Liver (tissue), 3 donors: ENCODE measurements at regions not wholly inside any gene's neighbourhood (a gene's known extent, or its start where the extent isn't known, plus 50 kb on each side); places are given as distances from the start of the nearest gene placed in this dataset.

Source experiments
- EGR1 ChIP-seq, 2 donors: IDR thresholded peaks; 2 replicates each; pipeline ENCODE4 v1.6.1; 2016 to 2018; ENCODE audit warnings: antibody characterized with exemption in 2 of 2, low read depth in 2 of 2
- FOXA1 ChIP-seq: IDR thresholded peaks from 2 replicates; pipeline ENCODE4 v1.6.1; 2016; ENCODE audit warnings: antibody characterized with exemption
- GABPA ChIP-seq, 2 donors: IDR thresholded peaks in 1 of 2; conservative IDR thresholded peaks in 1 of 2; 2 replicates each; pipeline ENCODE4 v1.6.1; 2016; ENCODE audit warnings: antibody characterized with exemption in 2 of 2, mild to moderate bottlenecking in 1 of 2, moderate library complexity in 1 of 2
- JUND ChIP-seq, 2 donors: IDR thresholded peaks; 2 replicates each; pipeline ENCODE4 v1.6.1; 2016; ENCODE audit warnings: antibody characterized with exemption in 2 of 2
- MAX ChIP-seq: IDR thresholded peaks from 2 replicates; pipeline ENCODE4 v1.6.1; 2016; ENCODE audit warnings: antibody characterized with exemption
- RAD21 ChIP-seq, 2 donors: IDR thresholded peaks; 2 replicates each; pipeline ENCODE4 v1.6.1; 2016; ENCODE audit warnings: antibody characterized with exemption in 2 of 2, mild to moderate bottlenecking in 2 of 2
- REST ChIP-seq: IDR thresholded peaks from 2 replicates; pipeline ENCODE4 v1.6.1; 2016; ENCODE audit warnings: antibody characterized with exemption, mild to moderate bottlenecking
- RXRA ChIP-seq, 2 donors: IDR thresholded peaks; 2 replicates each; pipeline ENCODE4 v1.6.1; 2017 to 2018; ENCODE audit warnings: antibody characterized with exemption in 2 of 2, mild to moderate bottlenecking in 1 of 2
- TAF1 ChIP-seq: conservative IDR thresholded peaks from 2 replicates; pipeline ENCODE4 v1.6.1; 2016; ENCODE audit warnings: antibody characterized with exemption, mild to moderate bottlenecking
- YY1 ChIP-seq: IDR thresholded peaks from 2 replicates; pipeline ENCODE4 v1.6.1; 2016; ENCODE audit warnings: antibody characterized with exemption, mild to moderate bottlenecking
- TF ChIP-seq, protein P1 (sequence below): IDR thresholded peaks from 2 replicates; pipeline ENCODE4 v1.6.1; 2016; ENCODE audit warnings: antibody characterized with exemption
- TF ChIP-seq, protein P2 (sequence below): fragments of 150-350 bp; IDR thresholded peaks from 2 replicates; pipeline ENCODE4 v1.5.1; 2017; ENCODE audit warnings: improper control_type of control experiment, low read depth, low read length; ENCODE audit not compliant: missing input control
- TF ChIP-seq, protein P3 (sequence below): IDR thresholded peaks from 2 replicates; pipeline ENCODE4 v1.6.1; 2016; ENCODE audit warnings: antibody characterized with exemption
- donor health status: healthy.
- donor health status: healthy.

GRCh38 chr2:224242561-224242960 lies 159.3 kb downstream of the FAM124B start:
- TF ChIP-seq, protein P1, sequence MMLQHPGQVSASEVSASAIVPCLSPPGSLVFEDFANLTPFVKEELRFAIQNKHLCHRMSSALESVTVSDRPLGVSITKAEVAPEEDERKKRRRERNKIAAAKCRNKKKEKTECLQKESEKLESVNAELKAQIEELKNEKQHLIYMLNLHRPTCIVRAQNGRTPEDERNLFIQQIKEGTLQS = no peak
- TF ChIP-seq TAF1 (no peak), REST (no peak), YY1 (no peak), FOXA1 (no peak), RAD21 (IDR thresholded peaks at IDR 0.05) (no peak), RXRA (IDR thresholded peaks at IDR 0.05) (no peak), GABPA (IDR thresholded peaks at IDR 0.05 in 1 of 2, conservative IDR thresholded peaks at IDR 0.05 in 1 of 2) (no peak), EGR1 (IDR thresholded peaks at IDR 0.05; ENCODE audit: low read depth in 2 of 2) (no peak), JUND (IDR thresholded peaks at IDR 0.05) (no peak), MAX (no peak)
- TF ChIP-seq, protein P2, sequence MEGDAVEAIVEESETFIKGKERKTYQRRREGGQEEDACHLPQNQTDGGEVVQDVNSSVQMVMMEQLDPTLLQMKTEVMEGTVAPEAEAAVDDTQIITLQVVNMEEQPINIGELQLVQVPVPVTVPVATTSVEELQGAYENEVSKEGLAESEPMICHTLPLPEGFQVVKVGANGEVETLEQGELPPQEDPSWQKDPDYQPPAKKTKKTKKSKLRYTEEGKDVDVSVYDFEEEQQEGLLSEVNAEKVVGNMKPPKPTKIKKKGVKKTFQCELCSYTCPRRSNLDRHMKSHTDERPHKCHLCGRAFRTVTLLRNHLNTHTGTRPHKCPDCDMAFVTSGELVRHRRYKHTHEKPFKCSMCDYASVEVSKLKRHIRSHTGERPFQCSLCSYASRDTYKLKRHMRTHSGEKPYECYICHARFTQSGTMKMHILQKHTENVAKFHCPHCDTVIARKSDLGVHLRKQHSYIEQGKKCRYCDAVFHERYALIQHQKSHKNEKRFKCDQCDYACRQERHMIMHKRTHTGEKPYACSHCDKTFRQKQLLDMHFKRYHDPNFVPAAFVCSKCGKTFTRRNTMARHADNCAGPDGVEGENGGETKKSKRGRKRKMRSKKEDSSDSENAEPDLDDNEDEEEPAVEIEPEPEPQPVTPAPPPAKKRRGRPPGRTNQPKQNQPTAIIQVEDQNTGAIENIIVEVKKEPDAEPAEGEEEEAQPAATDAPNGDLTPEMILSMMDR = no peak
- TF ChIP-seq, protein P3, sequence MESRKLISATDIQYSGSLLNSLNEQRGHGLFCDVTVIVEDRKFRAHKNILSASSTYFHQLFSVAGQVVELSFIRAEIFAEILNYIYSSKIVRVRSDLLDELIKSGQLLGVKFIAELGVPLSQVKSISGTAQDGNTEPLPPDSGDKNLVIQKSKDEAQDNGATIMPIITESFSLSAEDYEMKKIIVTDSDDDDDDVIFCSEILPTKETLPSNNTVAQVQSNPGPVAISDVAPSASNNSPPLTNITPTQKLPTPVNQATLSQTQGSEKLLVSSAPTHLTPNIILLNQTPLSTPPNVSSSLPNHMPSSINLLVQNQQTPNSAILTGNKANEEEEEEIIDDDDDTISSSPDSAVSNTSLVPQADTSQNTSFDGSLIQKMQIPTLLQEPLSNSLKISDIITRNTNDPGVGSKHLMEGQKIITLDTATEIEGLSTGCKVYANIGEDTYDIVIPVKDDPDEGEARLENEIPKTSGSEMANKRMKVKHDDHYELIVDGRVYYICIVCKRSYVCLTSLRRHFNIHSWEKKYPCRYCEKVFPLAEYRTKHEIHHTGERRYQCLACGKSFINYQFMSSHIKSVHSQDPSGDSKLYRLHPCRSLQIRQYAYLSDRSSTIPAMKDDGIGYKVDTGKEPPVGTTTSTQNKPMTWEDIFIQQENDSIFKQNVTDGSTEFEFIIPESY = no peak
